ENCODE measurements at regions not wholly inside any gene's neighbourhood (a gene's known extent, or its start where the extent isn't known, plus 50 kb on each side); places are given as distances from the start of the nearest gene placed in this dataset.

- intact Hi-C loops (cut with DNase I), result no loop called here
- WGBS, 4 donors, result 66 to 77% (median 75%) methylated on average over 7 of the region's 7 CpGs
- H3K9me3 ChIP-seq (replicated peaks in 1 of 3), result no peaks in the 10 kb centered on the region
- no peak for DNase-seq
- no peaks in the 10 kb centered on the region for H3K36me3 ChIP-seq (replicated peaks in 1 of 2)
- no peak overlapping the region for H3K27ac ChIP-seq
- TF ChIP-seq CTCF (IDR thresholded peaks at IDR 0.05), result no peak
- no peak for TF ChIP-seq POLR2A (IDR thresholded peaks at IDR 0.05)
- H3K4me3 ChIP-seq, result no peak overlapping the region
- H3K27me3 ChIP-seq, result no peaks in the 10 kb centered on the region
- H3K4me1 ChIP-seq (replicated peaks in 1 of 2), result no peaks in the 10 kb centered on the region
Observed at GRCh38 chr10:33781606-33782395, 447.3 kb upstream of the NRP1 start.

- WGBS, 4 donors, result 86 to 91% (median 89%) methylated on average over 9 of the region's 9 CpGs
Observed at GRCh38 chr10:33780961-33781360, 446.5 kb upstream of the NRP1 start.

GRCh38 chr10:33777223-33777622 lies 442.8 kb upstream of the NRP1 start:
- 89 to 93% (median 90%) methylated on average over 10 of the region's 10 CpGs for WGBS, 4 donors
- Histone ChIP-seq H3K27me3 (no peaks in the 10 kb centered on the region), H3K4me3 (no peak overlapping the region), H3K9me3 (replicated peaks in 1 of 3) (no peaks in the 10 kb centered on the region), H3K27ac (no peak overlapping the region), H3K36me3 (replicated peaks in 1 of 2) (no peaks in the 10 kb centered on the region), H3K4me1 (replicated peaks in 1 of 2) (no peaks in the 10 kb centered on the region)
- no peak for TF ChIP-seq POLR2A (IDR thresholded peaks at IDR 0.05)
- no peak for TF ChIP-seq CTCF (IDR thresholded peaks at IDR 0.05)
- DNase-seq, result no peak
- intact Hi-C loops (cut with DNase I), result no loop called here

More at GRCh38 chr10:33780961-33781360, 446.5 kb upstream of the NRP1 start:
- Histone ChIP-seq H3K27ac (no peak overlapping the region), H3K4me1 (replicated peaks in 1 of 2) (no peaks in the 10 kb centered on the region), H3K9me3 (replicated peaks in 1 of 3) (no peaks in the 10 kb centered on the region), H3K27me3 (no peaks in the 10 kb centered on the region), H3K4me3 (no peak overlapping the region), H3K36me3 (replicated peaks in 1 of 2) (no peaks in the 10 kb centered on the region)
- no peak for TF ChIP-seq CTCF (IDR thresholded peaks at IDR 0.05)
- TF ChIP-seq POLR2A (IDR thresholded peaks at IDR 0.05), result no peak
- no peak for DNase-seq
- intact Hi-C loops (cut with DNase I), result no loop called here

GRCh38 chr10:33776419-33777070 lies 442.1 kb upstream of the NRP1 start:
- no peak for DNase-seq
- intact Hi-C loops (cut with DNase I), result no loop called here
- H3K27me3 ChIP-seq, result no peaks in the 10 kb centered on the region
- no peak overlapping the region for H3K27ac ChIP-seq
- no peaks in the 10 kb centered on the region for H3K4me1 ChIP-seq (replicated peaks in 1 of 2)
- no peak overlapping the region for H3K4me3 ChIP-seq
- H3K36me3 ChIP-seq (replicated peaks in 1 of 2), result no peaks in the 10 kb centered on the region
- TF ChIP-seq CTCF (IDR thresholded peaks at IDR 0.05), result no peak
- no peak for TF ChIP-seq POLR2A (IDR thresholded peaks at IDR 0.05)
- no peaks in the 10 kb centered on the region for H3K9me3 ChIP-seq (replicated peaks in 1 of 3)
- WGBS, 4 donors, result 85 to 97% (median 90%) methylated on average over 2 of the region's 2 CpGs

All from adrenal gland (tissue), 9 donors.